ENCODE measurements at regions not wholly inside any gene's neighbourhood (a gene's known extent, or its start where the extent isn't known, plus 50 kb on each side); places are given as distances from the start of the nearest gene placed in this dataset.

DNA sequence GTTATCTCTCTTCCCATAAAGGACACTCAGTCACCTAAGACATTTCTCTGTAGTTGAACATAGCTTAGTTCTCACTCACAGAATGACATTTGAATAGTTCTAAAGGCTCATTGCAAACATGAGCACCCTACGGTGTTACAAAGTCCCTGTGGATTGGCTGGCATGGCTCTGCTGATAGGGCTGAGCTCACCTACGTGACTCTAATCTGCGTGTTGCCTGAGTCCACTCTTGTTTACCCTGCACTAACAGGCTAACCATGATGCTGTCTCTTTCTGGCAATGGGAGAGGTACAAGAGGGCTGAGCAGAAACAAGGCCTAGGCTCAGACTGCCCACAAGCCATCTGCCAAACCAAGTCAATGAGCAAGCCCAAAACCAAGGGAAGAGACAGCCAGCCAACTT is 103.6 kb downstream of the PALM2AKAP2 start:
- DNase-seq (ENCODE audit: low spot score): no peak

DNA sequence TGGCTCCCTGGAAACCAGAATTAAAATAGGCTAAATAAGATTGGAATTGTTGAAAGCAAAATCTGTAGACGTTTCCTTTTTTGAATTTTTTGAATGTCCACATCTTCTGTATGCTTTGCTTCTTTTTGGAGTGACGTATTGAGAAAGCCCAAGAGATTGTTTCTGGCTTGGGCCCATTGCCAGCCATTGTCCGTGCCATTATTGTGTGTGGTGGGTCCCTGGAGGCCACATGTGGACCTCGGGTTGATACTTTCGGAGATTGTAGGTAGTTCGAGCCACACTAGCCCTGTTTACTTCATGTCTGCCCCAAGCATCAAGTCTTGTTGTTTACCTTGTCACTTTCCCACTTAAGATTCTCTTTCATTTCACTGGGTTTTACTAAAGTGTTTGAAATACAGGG is 106.0 kb downstream of the PALM2AKAP2 start:
- DNase-seq (ENCODE audit: low spot score): no peak

DNA sequence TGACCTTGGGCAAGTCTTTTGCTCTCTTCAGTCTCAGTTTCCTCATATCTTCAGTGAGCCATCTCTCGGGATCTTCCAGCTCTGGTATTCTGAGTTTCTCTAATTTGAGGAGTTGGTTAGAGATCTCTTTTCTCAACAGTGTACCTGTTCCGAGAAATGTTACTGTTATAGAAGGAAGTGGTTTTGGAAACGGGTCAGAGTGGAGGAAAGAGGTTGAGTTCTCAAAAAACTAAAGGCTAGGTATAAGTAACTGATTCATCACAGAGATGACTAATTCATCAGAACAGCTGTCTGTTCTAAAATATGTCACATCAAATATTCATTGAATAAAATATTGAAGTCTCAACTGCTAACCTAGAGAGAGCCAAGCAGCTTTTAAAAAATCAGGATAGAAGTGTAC is 106.6 kb downstream of the PALM2AKAP2 start:
- no peak for DNase-seq (ENCODE audit: low spot score)

DNA sequence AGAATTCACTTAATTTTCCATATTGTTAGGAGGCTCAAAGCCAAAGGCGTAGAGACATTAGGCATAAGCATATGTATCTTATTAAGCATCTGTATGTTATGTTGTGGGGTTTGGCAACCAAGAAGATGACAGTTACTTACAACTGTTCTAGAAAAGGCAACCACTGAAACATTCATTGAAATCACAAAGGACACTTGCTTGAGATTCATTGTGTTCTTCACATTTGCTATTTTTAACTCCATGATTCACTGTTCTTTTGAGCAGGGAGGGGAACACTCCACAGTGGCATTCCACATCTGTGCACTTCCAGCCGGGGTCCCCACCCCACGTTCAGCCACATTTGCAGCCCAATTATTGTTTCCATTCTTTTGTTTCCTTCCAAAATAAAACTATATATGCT is 107.1 kb downstream of the PALM2AKAP2 start:
- no peak for DNase-seq (ENCODE audit: low spot score)

DNA sequence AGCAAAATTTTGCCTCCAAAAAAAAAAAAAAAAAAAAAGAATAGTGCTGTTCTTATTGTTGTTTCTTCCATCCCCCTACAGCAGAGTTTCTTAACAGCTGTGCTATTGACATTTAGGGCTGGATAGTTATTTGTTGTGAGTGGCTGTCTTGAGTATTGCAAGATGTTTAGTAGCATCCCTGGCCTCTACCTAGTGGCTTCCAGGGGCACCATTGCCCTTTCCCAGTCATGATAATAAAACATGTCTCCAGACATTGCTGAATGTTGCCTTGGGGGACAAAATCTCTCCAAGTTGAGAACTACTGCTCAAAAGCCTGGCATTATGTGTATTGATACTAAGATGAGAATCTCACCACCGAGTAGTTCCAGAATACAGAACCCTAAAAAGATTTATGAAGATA is 108.7 kb downstream of the PALM2AKAP2 start:
- DNase-seq (ENCODE audit: low spot score): no peak

DNA sequence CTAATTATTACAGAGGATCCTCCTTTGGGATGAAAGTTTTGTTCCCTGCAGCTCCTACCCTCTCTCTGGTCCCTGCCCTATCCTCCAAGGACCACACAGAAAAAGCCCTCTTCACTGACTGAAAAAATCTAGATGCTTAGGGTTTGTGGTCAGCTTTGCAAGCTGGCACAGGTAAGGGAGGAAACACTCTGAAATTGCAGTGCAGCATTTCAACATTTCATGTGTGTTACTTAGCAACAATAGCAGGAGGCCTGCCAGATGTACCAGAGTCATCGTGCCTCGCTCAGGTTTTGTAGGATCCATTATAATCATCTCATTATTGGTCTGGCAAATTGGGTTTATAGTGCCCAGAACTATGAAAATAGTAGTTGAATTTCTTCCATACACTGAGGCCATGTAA is 109.5 kb downstream of the PALM2AKAP2 start:
- DNase-seq (ENCODE audit: low spot score): no peak

DNA sequence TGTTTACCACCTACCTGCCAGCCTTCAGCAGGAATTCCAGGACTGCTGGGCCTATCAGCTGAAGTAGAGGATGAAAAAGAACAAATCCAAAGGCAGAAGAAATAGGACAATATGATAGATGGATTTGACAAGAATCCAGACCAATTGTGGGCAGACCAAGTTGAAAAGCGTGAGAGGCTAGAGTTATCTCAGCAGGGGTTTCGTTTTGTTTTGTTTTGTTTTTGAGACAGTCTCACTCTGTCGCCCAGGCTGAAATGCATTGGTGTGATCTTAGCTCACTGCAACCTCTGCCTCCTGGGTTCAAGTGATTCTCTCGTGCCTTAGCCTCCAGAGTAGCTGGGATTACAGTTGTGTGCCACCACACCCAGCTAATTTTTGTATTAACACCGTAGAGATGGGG is 113.2 kb downstream of the PALM2AKAP2 start:
- no peak for DNase-seq (ENCODE audit: low spot score)

DNA sequence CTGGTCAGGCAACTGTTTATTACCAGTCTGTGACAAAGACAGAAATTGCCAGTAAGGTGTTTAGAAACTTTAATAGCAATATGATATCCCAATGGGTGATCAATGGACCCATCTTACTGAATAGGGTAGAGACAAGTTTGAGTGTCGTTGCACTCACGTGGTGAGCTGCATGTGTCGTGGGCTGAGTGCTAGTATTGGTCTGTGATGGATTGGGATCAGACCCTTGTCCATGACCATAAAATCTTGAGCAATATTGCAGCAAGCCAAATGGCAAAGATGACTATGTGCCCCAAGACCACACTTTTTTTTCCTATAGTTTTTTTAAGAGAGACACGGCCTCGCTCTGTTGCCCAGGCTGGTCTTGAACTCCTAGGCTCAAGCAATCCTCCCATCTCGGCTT is 114.5 kb downstream of the PALM2AKAP2 start:
- DNase-seq (ENCODE audit: low spot score): no peak

DNA sequence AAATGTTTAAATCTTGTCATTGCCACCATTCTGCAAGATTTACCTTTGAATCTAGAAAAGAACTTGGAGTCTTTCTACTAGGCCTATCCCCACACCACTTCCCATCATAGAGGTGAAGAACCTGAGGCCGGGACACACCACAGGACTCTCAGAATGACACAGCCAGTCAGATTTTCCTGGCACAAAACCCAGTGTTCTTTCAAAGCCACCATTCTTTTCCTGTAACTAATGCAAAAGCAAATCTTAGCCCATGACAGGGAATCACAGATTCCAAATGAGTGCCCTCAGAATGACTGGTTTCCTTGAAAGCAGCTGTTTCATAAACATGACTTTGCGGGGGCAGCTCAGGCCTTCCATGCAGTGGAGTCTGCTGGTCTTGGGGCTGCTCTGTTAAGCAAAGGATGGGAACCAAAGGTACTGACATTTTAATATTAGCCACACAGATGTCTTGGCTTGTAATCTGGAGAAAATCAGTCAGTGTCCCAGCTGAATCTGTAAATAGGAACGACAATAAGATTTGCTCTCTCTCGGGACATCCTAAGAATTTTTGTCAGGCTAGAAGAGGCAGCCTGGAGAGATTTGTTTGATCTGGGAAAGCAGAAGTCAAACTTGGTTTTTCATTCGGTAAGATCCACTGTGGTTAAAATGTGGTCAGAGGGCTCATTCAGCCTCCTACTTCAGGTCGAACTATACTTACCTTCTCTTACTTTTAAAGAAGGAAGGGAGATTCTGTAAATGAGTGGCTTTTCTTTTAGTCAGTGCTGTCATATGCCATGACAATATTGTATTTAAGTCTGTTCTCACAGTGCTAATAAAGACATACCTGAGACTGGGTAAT is 115.1 kb downstream of the PALM2AKAP2 start:
- DNase-seq (ENCODE audit: low spot score): no peak

DNA sequence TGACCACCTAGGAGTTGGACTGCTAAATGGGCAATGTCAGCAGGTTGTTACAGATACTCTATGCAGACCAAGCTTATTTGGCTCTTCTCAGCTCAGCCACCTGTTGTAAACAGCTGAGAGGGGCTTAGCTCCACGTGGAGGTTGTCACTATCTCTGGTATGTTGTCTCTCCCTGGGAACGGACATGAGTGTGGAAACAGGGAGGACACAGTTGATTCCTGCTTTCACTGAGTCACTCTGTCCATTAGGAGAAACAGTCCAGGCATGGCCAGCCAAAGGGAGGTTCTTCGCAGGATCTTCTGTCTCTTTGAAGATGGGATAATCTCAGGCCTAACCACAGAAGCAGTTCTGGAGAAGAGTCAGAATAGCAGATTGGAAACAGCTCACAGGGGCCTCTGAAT is 121.2 kb downstream of the PALM2AKAP2 start:
- DNase-seq (ENCODE audit: low spot score): no peak

DNA sequence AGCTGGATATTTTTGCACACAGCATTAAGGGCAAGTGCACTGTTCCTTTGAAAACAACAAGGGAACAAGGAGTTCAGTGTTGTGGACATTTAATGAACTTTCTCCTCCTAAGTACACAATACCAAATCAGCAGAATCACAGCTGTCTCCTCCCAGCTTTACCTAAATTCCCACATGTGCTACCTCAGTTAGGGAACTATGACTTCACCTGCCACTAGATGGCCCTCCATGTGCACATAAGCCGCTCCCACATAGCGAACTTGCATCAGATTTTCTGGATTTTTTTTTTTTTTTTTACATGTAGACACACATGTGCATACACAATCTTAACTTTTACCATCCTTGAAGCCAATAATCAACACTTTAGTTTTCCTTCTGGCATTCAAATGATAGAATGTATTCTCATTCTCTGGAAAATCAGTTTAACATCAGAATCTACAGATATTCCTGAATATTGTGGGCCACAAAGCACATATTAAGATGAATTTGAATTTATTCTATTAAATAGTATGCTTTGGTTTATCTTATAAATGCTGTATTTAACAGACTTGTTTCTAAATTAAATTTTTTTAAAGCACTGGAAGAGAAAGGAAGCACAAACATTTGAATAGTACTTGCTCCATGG is 123.6 kb downstream of the PALM2AKAP2 start:
- DNase-seq (ENCODE audit: low spot score): peak; percentile 28

DNA sequence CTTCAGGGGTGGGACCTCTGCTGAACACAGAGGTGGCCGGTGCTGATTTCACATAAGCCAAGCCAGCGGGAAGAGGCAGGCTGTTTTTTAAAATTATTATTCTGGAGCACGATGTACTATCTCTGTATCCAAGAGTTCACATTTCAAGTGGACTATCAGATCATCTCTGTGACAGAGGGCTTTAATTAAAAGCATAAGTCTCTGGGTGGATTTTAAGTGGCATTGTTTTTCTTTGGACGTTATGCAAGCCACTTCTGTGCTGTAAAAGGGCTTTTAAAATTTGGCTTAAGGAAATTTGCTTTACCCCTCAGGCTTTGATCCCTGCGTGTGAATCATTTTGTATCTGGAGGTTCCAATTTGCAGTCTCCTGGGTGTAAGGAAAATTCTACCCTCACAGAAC is 124.7 kb downstream of the PALM2AKAP2 start:
- DNase-seq (ENCODE audit: low spot score): no peak

DNA sequence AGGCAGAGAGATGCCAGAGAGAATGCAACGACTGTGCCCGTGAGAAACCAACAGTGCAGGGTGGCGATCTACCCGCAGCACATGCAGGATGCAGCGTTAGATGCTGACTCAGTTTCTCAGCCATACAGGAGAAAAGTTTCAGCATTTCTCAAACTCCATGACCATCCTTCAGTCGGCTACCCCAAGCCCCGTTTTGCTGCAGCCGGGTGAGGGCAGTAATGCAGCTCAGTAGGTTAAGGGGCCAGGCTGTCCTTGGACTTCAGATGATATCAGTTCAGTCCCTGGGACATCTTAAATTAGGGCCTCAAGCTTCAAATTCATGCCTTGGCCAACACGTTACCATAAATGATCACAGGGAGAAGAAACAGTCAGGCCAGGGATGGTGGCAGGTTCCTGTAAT is 125.5 kb downstream of the PALM2AKAP2 start:
- DNase-seq (ENCODE audit: low spot score): no peak

DNA sequence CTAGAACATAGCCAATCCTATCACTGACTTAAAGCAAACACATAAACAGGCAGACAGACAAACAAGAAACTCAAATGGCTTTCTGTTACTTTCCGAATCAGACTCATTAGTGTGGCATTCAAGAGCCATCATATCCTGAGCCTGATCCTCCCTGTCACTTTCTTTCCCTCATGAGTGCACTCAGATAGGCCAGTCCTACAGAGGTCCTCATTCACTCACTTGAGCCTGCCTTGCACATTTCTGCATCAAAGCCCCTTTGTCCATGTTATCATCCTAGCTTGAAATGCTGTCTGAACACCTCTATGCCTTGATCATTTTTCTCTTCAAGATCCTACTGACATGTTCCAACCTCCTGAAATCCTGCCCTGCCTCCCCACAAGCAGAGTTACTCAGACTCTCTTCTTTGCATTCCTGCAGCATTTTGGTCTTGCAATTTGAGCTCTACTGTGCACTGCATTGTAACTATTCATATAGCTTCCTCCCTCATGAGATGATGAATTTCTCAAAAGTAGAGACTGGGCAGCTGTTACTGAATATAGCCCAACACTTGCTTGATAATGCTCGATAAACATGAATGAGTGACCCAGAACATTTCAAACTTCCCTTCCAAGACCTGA is 126.9 kb downstream of the PALM2AKAP2 start:
- no peak for DNase-seq (ENCODE audit: low spot score)

DNA sequence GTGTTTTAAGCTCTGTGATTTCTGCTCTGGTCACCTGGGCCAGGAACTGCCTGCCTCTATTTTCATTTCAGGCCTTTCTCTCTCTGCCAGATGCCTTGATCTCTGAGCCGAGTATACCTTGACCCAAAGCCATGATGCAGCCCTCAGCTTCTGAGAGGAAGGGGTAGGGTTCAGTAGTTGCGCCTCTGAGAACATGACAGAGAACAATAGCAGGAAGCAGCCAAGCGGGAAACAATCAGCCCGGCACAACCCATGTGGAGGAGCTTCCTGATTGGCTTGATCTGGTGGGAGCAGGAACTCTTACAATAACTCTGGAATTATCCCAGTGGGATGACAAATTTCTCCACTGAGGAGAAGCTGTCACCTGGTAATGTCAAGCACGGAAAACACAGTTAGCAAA is 127.4 kb downstream of the PALM2AKAP2 start:
- DNase-seq (ENCODE audit: low spot score): no peak

DNA sequence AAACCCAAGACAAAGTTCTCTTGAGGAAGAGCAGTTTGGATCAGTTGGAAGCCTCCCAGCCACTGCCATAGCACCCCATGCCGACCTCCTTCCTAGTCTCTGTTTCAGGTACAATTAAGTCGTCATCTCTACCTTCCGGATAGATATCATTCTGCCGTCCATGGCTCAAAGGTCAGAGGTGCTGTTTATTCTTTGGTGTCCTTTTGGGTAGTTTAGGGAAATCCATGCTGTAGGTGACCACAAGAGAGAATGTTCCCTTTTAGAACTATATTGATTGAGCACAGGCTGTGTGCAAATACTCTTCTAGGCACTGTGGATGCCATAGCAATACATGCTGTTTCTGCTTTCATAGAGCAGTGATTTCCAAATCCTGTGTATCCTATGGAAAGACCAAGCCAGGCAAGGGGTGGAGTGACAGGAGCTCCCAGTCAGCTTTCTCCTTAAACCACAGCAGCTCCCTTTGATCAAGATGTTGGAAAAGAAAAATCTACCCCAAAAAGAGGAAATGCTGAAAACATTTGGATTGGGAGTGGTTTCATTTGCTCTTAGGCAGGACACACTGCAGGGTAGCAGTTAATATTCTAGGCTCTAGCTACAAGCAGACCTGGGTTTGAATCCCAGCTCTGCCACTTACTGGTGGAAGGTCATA is 127.9 kb downstream of the PALM2AKAP2 start:
- peak; percentile 37 for DNase-seq (ENCODE audit: low spot score)

DNA sequence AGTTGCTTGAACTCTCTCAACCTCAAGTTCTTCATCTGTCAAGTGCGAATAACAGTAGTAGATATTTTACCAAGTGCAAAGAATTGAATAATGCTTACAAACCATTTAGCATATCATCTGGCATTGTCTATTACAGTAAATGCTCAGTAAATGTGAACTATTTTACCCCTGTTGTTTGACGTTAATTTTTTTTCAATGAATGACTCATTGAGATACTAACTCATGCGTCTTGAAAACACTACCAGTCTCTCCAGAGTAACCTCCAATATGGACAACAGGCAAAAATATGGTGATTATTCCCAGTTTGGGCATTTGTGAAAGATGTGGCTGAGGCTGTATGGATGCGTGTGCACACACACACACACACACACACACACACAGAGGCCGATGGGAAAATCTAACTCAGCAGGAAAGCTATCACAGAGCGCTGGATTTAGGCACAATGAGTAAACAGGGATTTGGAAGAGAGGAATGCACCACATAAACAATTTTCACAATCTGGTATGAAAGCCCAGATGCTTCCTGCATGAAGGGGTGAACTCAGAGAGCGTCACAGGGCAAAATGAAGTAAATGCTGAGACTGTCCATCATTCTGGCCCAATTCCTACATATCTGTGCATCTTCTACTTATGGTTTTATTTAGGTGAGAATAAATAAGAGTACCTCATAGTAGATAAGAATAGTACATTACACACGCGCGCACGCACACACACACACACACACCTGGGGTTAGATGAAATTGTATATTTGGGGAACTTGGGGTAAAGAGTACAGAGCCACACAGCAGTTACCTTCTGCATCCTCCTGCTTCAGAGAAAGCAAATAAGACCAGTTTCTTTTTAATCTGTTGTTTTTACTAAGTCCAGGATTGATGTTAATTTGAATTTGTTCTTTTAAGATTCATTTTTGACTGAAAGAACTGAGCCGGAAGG is 128.7 kb downstream of the PALM2AKAP2 start:
- no peak for DNase-seq (ENCODE audit: low spot score)

DNA sequence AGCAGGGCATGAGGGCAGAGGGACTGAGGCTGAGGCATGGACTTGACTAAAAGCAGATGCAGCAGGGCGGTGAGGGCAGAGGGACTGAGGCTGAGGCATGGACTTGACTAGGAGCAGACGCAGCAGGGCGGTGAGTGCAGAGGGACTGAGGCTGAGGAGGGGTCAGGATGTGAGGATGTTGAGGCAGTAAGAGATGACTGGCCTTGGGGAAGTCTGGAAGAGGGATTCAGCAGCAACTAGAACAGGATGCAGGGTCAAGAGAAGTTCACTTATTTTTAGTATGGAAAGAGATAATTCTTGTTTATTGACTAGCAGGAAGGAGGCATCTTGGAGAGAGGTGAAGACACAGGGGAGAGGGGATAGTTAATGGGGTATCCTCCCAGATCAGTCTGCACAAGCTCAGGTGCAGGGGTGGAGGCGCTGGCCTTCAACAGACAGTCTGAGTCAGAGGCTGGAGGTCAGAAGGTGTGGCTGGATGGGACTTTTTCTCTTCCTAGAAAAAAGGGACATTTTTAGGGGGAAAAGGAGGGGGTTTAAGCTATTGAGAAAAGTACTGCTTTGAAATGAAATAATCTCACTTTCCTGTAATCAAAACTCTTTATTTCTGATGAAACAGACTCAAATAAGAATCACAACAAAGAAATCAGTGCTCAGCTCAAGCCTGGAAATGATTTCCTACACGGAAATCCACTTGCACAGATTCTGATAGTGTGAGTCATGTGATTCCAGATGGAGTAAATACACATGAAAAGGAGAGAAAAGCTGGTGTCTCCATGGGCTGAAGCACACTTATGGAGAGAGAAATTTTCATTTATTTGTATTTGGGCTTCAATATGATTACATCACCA is 130.9 kb downstream of the PALM2AKAP2 start:
- no peak for DNase-seq (ENCODE audit: low spot score)

DNA sequence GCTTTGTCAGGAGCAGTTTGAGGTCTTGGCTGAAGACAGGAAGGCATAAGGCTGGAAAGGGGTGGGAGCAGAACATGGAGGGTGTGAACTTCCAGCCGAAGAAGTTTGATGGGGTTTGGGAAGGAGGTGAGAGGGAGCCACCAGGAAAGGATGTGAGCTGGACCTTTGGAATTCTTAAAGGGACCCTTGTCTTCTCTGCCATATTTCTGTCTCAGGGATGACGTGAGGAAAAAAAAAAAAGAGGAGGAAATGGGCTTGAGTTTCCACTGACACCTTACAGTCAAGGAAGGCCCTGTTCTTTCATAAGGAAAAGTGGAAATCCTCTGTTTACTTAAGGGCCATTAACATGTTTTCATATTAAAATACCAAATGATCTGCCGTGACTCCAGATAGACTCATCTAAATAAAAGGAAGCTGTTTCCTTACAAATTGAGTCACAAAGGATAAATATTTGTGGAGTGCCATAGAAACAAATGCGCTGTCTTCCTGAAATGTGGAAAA is 132.1 kb downstream of the PALM2AKAP2 start:
- DNase-seq (ENCODE audit: low spot score): no peak

DNA sequence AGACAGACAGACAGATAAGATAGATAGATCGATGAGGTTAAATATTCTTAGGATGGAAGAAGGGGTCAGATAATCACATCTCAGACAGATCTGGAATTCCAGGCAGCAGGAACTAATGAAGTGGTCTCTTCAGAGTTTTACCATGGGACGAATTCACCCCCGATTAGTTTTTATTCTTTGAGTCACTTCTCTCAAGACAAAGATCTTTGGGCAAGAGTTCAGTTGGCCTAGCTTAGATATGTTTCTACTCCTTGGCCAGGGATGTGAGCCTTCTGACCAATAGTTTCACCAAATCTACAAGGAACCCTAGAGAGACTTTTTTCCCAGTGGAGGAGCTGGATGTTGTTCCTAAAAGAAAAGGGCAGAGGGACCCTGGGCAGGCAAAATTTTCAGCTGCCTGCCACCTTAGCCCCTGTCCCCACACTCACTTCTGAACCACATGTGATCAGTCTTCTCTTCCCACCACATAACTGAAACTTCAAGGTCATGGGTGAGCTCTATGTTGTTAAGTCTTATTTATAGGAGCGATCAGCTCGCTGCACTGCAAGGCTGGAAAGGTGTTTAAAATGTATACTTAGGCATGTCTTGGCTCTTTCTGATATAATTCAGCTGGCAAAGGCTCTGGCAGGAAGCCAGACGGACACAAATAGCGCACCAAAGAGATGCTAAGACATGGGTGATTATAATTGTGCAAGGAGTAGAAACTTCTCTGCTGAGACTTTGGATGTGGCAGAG is 132.9 kb downstream of the PALM2AKAP2 start:
- no peak for DNase-seq (ENCODE audit: low spot score)
